Stomach smooth muscle (tissue), 2 donors: ENCODE measurements at regions not wholly inside any gene's neighbourhood (a gene's known extent, or its start where the extent isn't known, plus 50 kb on each side); places are given as distances from the start of the nearest gene placed in this dataset.
"Not testable (repeated sequence)": the region's sequence is repeated elsewhere in the genome, so short reads cannot be mapped to it uniquely, and the experiment has no call there.

ENCODE experiments used
- H3K27ac ChIP-seq: one replicate; pipeline ENCODE4 v1.7.0; 2013; ENCODE audit warnings: mild to moderate bottlenecking, low read length, inconsistent platforms
- H3K27me3 ChIP-seq, 2 donors: one replicate each; pipeline ENCODE4 v1.7.0; 2013; ENCODE audit warnings: low read length in 2 of 2; ENCODE audit not compliant: insufficient read depth in 2 of 2, control insufficient read depth in 1 of 2
- H3K36me3 ChIP-seq, 2 donors: one replicate each; pipeline ENCODE4 v1.7.0; 2013; ENCODE audit warnings: low read length in 2 of 2; ENCODE audit not compliant: control insufficient read depth in 2 of 2, insufficient read depth in 2 of 2
- H3K4me1 ChIP-seq: one replicate; pipeline ENCODE4 v1.7.0; 2013; ENCODE audit warnings: low read length; ENCODE audit not compliant: control insufficient read depth, insufficient read depth
- H3K4me3 ChIP-seq, 2 donors: one replicate each; pipeline ENCODE4 v1.7.0; 2013; ENCODE audit warnings: low read length in 2 of 2
- H3K9ac ChIP-seq, 2 donors: one replicate each; pipeline ENCODE4 v1.7.0; 2013; ENCODE audit warnings: low read length in 2 of 2, mild to moderate bottlenecking in 1 of 2
- H3K9me3 ChIP-seq, 2 donors: one replicate each; pipeline ENCODE4 v1.7.0; 2013; ENCODE audit warnings: low read length in 2 of 2; ENCODE audit not compliant: control insufficient read depth in 2 of 2
- donor health status: healthy.
- donor health status: Pancreatic carcinoma.

- Histone ChIP-seq H3K4me1 (no peaks in the 10 kb centered on the region), H3K27ac (no peak overlapping the region), H3K9ac (no peak overlapping the region), H3K9me3 (no peaks in the 10 kb centered on the region), H3K4me3 (no peak overlapping the region), H3K27me3 (no peaks in the 10 kb centered on the region), H3K36me3 (no peaks in the 10 kb centered on the region)
These were observed 51.5 kb upstream of the MAP3K1 start for GRCh38 chr5:56763711-56764466.

GRCh38 chr5:56763182-56763581 is 52.2 kb upstream of the MAP3K1 start:
- H3K36me3 ChIP-seq, result no peaks in the 10 kb centered on the region
- H3K9ac ChIP-seq, result no peak overlapping the region
- no peak overlapping the region for H3K27ac ChIP-seq
- no peaks in the 10 kb centered on the region for H3K27me3 ChIP-seq
- no peaks in the 10 kb centered on the region for H3K4me1 ChIP-seq
- no peak overlapping the region for H3K4me3 ChIP-seq
- no peaks in the 10 kb centered on the region for H3K9me3 ChIP-seq

- Histone ChIP-seq H3K27me3 (no peaks in the 10 kb centered on the region), H3K9ac (no peak overlapping the region), H3K27ac (no peak overlapping the region), H3K4me1 (no peaks in the 10 kb centered on the region), H3K36me3 (no peaks in the 10 kb centered on the region), H3K9me3 (no peaks in the 10 kb centered on the region), H3K4me3 (no peak overlapping the region)
These were observed 54.0 kb upstream of the MAP3K1 start for GRCh38 chr5:56761151-56761885.

- H3K9ac ChIP-seq, result no peak overlapping the region
- H3K36me3 ChIP-seq, result no peaks in the 10 kb centered on the region
- H3K4me3 ChIP-seq, result no peak overlapping the region
- no peaks in the 10 kb centered on the region for H3K4me1 ChIP-seq
- H3K9me3 ChIP-seq, result no peaks in the 10 kb centered on the region
- no peak overlapping the region for H3K27ac ChIP-seq
- no peaks in the 10 kb centered on the region for H3K27me3 ChIP-seq
These were observed 54.6 kb upstream of the MAP3K1 start for GRCh38 chr5:56760723-56761122.

GRCh38 chr5:56759521-56760216 is 55.7 kb upstream of the MAP3K1 start:
- H3K4me3 ChIP-seq, result no peak overlapping the region
- H3K36me3 ChIP-seq, result no peaks in the 10 kb centered on the region
- no peaks in the 10 kb centered on the region for H3K27me3 ChIP-seq
- H3K4me1 ChIP-seq, result no peaks in the 10 kb centered on the region
- no peak overlapping the region for H3K27ac ChIP-seq
- no peak overlapping the region for H3K9ac ChIP-seq
- no peaks in the 10 kb centered on the region for H3K9me3 ChIP-seq

GRCh38 chr5:56757077-56757476 is 58.3 kb upstream of the MAP3K1 start:
- no peaks in the 10 kb centered on the region for H3K27me3 ChIP-seq
- H3K4me1 ChIP-seq, result no peaks in the 10 kb centered on the region
- H3K9ac ChIP-seq, result no peak overlapping the region
- no peak overlapping the region for H3K4me3 ChIP-seq
- H3K36me3 ChIP-seq, result no peaks in the 10 kb centered on the region
- no peaks in the 10 kb centered on the region for H3K9me3 ChIP-seq
- H3K27ac ChIP-seq, result no peak overlapping the region

- Histone ChIP-seq H3K27ac (no peak overlapping the region), H3K36me3 (no peaks in the 10 kb centered on the region), H3K9ac (no peak overlapping the region), H3K27me3 (no peaks in the 10 kb centered on the region), H3K4me3 (no peak overlapping the region), H3K4me1 (no peaks in the 10 kb centered on the region), H3K9me3 (peaks cover 0 to 2% of the 10 kb centered on the region in 2 donors)
These were observed 60.3 kb upstream of the MAP3K1 start for GRCh38 chr5:56755036-56755555.

GRCh38 chr5:56753588-56753987 is 61.8 kb upstream of the MAP3K1 start:
- not testable (repeated sequence) for H3K9ac ChIP-seq

GRCh38 chr5:56751572-56752313 is 63.6 kb upstream of the MAP3K1 start:
- no peaks in the 10 kb centered on the region for H3K36me3 ChIP-seq
- H3K4me3 ChIP-seq, result no peak overlapping the region
- H3K9ac ChIP-seq, result no peak overlapping the region
- no peaks in the 10 kb centered on the region for H3K27me3 ChIP-seq
- peaks cover 0 to 2% of the 10 kb centered on the region in 2 donors for H3K9me3 ChIP-seq
- H3K4me1 ChIP-seq, result no peaks in the 10 kb centered on the region
- no peak overlapping the region for H3K27ac ChIP-seq

More at GRCh38 chr5:56753588-56753987, 61.8 kb upstream of the MAP3K1 start:
- not testable (repeated sequence) for H3K27me3 ChIP-seq, H3K27ac ChIP-seq, H3K4me3 ChIP-seq, H3K36me3 ChIP-seq, H3K9me3 ChIP-seq, H3K4me1 ChIP-seq

- Histone ChIP-seq H3K27ac (no peak overlapping the region), H3K4me3 (no peak overlapping the region), H3K9me3 (peaks cover 0 to 2% of the 10 kb centered on the region in 2 donors), H3K4me1 (no peaks in the 10 kb centered on the region), H3K27me3 (no peaks in the 10 kb centered on the region), H3K9ac (no peak overlapping the region), H3K36me3 (no peaks in the 10 kb centered on the region)
These were observed 65.5 kb upstream of the MAP3K1 start for GRCh38 chr5:56749842-56750241.
